GM23338 (cell line): ENCODE measurements at regions not wholly inside any gene's neighbourhood (a gene's known extent, or its start where the extent isn't known, plus 50 kb on each side); places are given as distances from the start of the nearest gene placed in this dataset.

Experiments used
- ATAC-seq: fragments of 200-7000 bp; cut with Tn5 transposase; 3 replicates; pipeline ENCODE4 v1.9.1; 2020
- DNase-seq: peaks from one replicate; pipeline ENCODE4 v3.0.0-alpha.2; 2015; ENCODE audit warnings: low spot score
- H2AFZ ChIP-seq: fragments of 200-600 bp; sonication (generic); 2 replicates; pipeline ENCODE4 v1.8.0; 2016; ENCODE audit warnings: antibody characterized with exemption, mild to moderate bottlenecking, moderate library complexity
- H3F3A ChIP-seq: fragments of 200-600 bp; sonication (generic); replicated peaks from 2 replicates; pipeline ENCODE4 v1.8.0; 2017; ENCODE audit warnings: antibody characterized with exemption, mixed run types, low read depth
- H3K27ac ChIP-seq: fragments of 200-600 bp; sonication (generic); 2 replicates; pipeline ENCODE4 v1.6.1; 2016; ENCODE audit warnings: low read depth
- H3K27me3 ChIP-seq: fragments of 200-600 bp; sonication (generic); 2 replicates; pipeline ENCODE4 v1.8.0; 2016; ENCODE audit warnings: mild to moderate bottlenecking, mixed run types, moderate library complexity; ENCODE audit not compliant: insufficient read depth
- H3K36me3 ChIP-seq: fragments of 200-600 bp; sonication (generic); 2 replicates; pipeline ENCODE4 v1.8.0; 2016; ENCODE audit warnings: mild to moderate bottlenecking; ENCODE audit not compliant: insufficient read depth
- H3K4me1 ChIP-seq: fragments of 200-600 bp; sonication (generic); 2 replicates; pipeline ENCODE4 v1.8.0; 2016; ENCODE audit warnings: mild to moderate bottlenecking, moderate library complexity; ENCODE audit not compliant: insufficient read depth
- H3K4me2 ChIP-seq: fragments of 200-600 bp; sonication (generic); 2 replicates; pipeline ENCODE4 v1.7.1; 2017; ENCODE audit warnings: mixed run types
- H3K4me3 ChIP-seq: fragments of 200-600 bp; sonication (generic); 2 replicates; pipeline ENCODE4 v1.6.1; 2016; ENCODE audit warnings: mixed run types
- H3K79me2 ChIP-seq: fragments of 200-600 bp; sonication (generic); replicated peaks from 2 replicates; pipeline ENCODE4 v1.8.0; 2017; ENCODE audit warnings: mild to moderate bottlenecking; ENCODE audit not compliant: insufficient read depth
- H3K9me2 ChIP-seq: fragments of 200-600 bp; sonication (generic); 2 replicates; pipeline ENCODE4 v1.8.0; 2017; ENCODE audit not compliant: insufficient read depth
- H4K20me1 ChIP-seq: fragments of 200-600 bp; sonication (generic); replicated peaks from 2 replicates; pipeline ENCODE4 v1.8.0; 2017; ENCODE audit warnings: mild to moderate bottlenecking; ENCODE audit not compliant: insufficient read depth
- H3K27ac Mint-ChIP-seq: 2 replicates; pipeline ENCODE4 v1.8.0; 2020; ENCODE audit warnings: inconsistent platforms, mild to moderate bottlenecking, moderate library complexity, mixed read lengths
- H3K27me3 Mint-ChIP-seq: 3 replicates; pipeline ENCODE4 v1.8.0; 2022; ENCODE audit warnings: low read depth, mild to moderate bottlenecking, moderate library complexity, mixed read lengths, inconsistent platforms; ENCODE audit not compliant: insufficient read depth, poor library complexity
- H3K36me3 Mint-ChIP-seq: 3 replicates; pipeline ENCODE4 v1.8.0; 2021; ENCODE audit warnings: low read depth, mild to moderate bottlenecking, inconsistent platforms, moderate library complexity, mixed read lengths
- H3K4me1 Mint-ChIP-seq: 3 replicates; pipeline ENCODE4 v1.8.0; 2020; ENCODE audit warnings: mild to moderate bottlenecking, inconsistent platforms, mixed read lengths
- H3K4me3 Mint-ChIP-seq: 3 replicates; pipeline ENCODE4 v1.8.0; 2021; ENCODE audit warnings: moderate library complexity, mild to moderate bottlenecking, inconsistent platforms, mixed read lengths
- H3K9me3 Mint-ChIP-seq: 3 replicates; pipeline ENCODE4 v1.8.0; 2020; ENCODE audit warnings: moderate library complexity, mild to moderate bottlenecking, inconsistent platforms, mixed read lengths
- CREB1 ChIP-seq: fragments of 250-450 bp; sonication (Bioruptor Pico); IDR thresholded peaks from 2 replicates; pipeline ENCODE4 v1.5.0; 2020; ENCODE audit warnings: low read depth, mild to moderate bottlenecking, moderate library complexity
- CTCF ChIP-seq, 2 experiments: fragments of 200-600 bp in 1 of 2; sonication (generic) in 1 of 2; conservative IDR thresholded peaks; 2 replicates each; pipeline versions ENCODE4 v1.5.1 to v1.6.1; 2016 to 2017; ENCODE audit warnings: antibody characterized with exemption in 2 of 2, low read depth in 2 of 2, mild to moderate bottlenecking in 2 of 2, moderate library complexity in 1 of 2
- ETS1 ChIP-seq: IDR thresholded peaks from 2 replicates; pipeline ENCODE4 v1.6.1; 2016; ENCODE audit warnings: antibody characterized with exemption
- EZH2 ChIP-seq: fragments of 200-600 bp; sonication (generic); IDR thresholded peaks from one replicate; pipeline ENCODE4 v1.8.0; 2017; ENCODE audit warnings: antibody characterized with exemption, mild to moderate bottlenecking, low read depth; ENCODE audit not compliant: unreplicated experiment
- EZH2phosphoT487 ChIP-seq: fragments of 200-600 bp; sonication (generic); IDR thresholded peaks from one replicate; pipeline ENCODE4 v1.8.1; 2018; ENCODE audit warnings: antibody characterized with exemption; ENCODE audit not compliant: unreplicated experiment
- JUNB ChIP-seq: IDR thresholded peaks from one replicate; pipeline ENCODE4 v1.6.1; 2016; ENCODE audit warnings: antibody characterized with exemption; ENCODE audit not compliant: unreplicated experiment
- NANOG ChIP-seq: IDR thresholded peaks from 2 replicates; pipeline ENCODE4 v1.6.1; 2016; ENCODE audit warnings: antibody characterized with exemption, borderline replicate concordance
- POLR2AphosphoS5 ChIP-seq: IDR thresholded peaks from 2 replicates; pipeline ENCODE4 v1.6.1; 2016; ENCODE audit warnings: antibody characterized with exemption, low read depth
- REST ChIP-seq: IDR thresholded peaks from one replicate; pipeline ENCODE4 v1.6.1; 2018; ENCODE audit warnings: antibody characterized with exemption; ENCODE audit not compliant: unreplicated experiment
- STAT1 ChIP-seq: IDR thresholded peaks from one replicate; pipeline ENCODE4 v1.6.1; 2016; ENCODE audit warnings: antibody characterized with exemption; ENCODE audit not compliant: unreplicated experiment
- ZNF114 ChIP-seq: fragments of 250-450 bp; sonication (Bioruptor Pico); IDR thresholded peaks from 2 replicates; pipeline ENCODE4 v1.5.0; 2020; ENCODE audit warnings: mild to moderate bottlenecking, moderate library complexity
- ZNF331 ChIP-seq: fragments of 250-450 bp; sonication (Bioruptor Pico); IDR thresholded peaks from 2 replicates; pipeline ENCODE4 v1.5.0; 2020; ENCODE audit warnings: low read depth, mild to moderate bottlenecking, moderate library complexity
- ZNF462 ChIP-seq: fragments of 250-450 bp; sonication (Bioruptor Pico); IDR thresholded peaks from 2 replicates; pipeline ENCODE4 v1.5.0; 2020; ENCODE audit warnings: mild to moderate bottlenecking, moderate library complexity

- Histone ChIP-seq H3K4me2 (no peak overlapping the region), H3K4me1 (no peaks in the 10 kb centered on the region), H2AFZ (no peak overlapping the region), H3K27ac (no peak overlapping the region), H3K4me3 (no peak overlapping the region), H3F3A (no peaks in the 10 kb centered on the region), H4K20me1 (no peaks in the 10 kb centered on the region), H3K27me3 (no peaks in the 10 kb centered on the region), H3K9me2 (no peaks in the 10 kb centered on the region), H3K36me3 (no peaks in the 10 kb centered on the region; the same call in 1 of the 2 replicates), H3K79me2 (no peaks in the 10 kb centered on the region)
- no peak overlapping the region for H3K27ac Mint-ChIP-seq
- TF ChIP-seq CTCF (conservative IDR thresholded peaks at IDR 0.05; ENCODE audit: low read depth in 2 of 2) (no peak), EZH2phosphoT487 (no peak), NANOG (no peak), POLR2AphosphoS5 (no peak), ZNF331 (no peak), CREB1 (no peak), ZNF114 (CRISPR knock-in tag) (no peak), ETS1 (no peak), STAT1 (no peak), ZNF462 (CRISPR knock-in tag) (no peak), JUNB (no peak), REST (no peak), EZH2 (no peak)
- H3K4me3 Mint-ChIP-seq = no peak overlapping the region
- H3K27me3 Mint-ChIP-seq = peaks cover 1% of the 10 kb centered on the region
- H3K9me3 Mint-ChIP-seq = no peaks in the 10 kb centered on the region
- no peaks in the 10 kb centered on the region for H3K4me1 Mint-ChIP-seq
- DNase-seq (no peak), ATAC-seq (no peak)
- H3K36me3 Mint-ChIP-seq = no peaks in the 10 kb centered on the region
These were observed 659.1 kb downstream of the TDRD15 start for GRCh38 chr2:21782866-21783265.
